ENCODE measurements at regions not wholly inside any gene's neighbourhood (a gene's known extent, or its start where the extent isn't known, plus 50 kb on each side); places are given as distances from the start of the nearest gene placed in this dataset.
"Not testable (repeated sequence)": the region's sequence is repeated elsewhere in the genome, so short reads cannot be mapped to it uniquely, and the experiment has no call there.

GRCh38 chr1:234922987-234923386 lies 205.7 kb downstream of the TOMM20 start:
- DNase-seq (ENCODE audit: low read depth in 1 of 2, low spot score in 1 of 2), result no peak

GRCh38 chr1:234921266-234922062 lies 207.2 kb downstream of the TOMM20 start:
- no peak for DNase-seq (ENCODE audit: low read depth in 1 of 2, low spot score in 1 of 2)

- no peak for DNase-seq (ENCODE audit: low read depth in 1 of 2, low spot score in 1 of 2)
Measured at GRCh38 chr1:234920843-234921140, 207.8 kb downstream of the TOMM20 start.

GRCh38 chr1:234920136-234920842 lies 208.3 kb downstream of the TOMM20 start:
- DNase-seq (ENCODE audit: low read depth in 1 of 2, low spot score in 1 of 2), result no peak

GRCh38 chr1:234918961-234919761 lies 209.5 kb downstream of the TOMM20 start:
- no peak for DNase-seq (ENCODE audit: low read depth in 1 of 2, low spot score in 1 of 2)

GRCh38 chr1:234918181-234918841 lies 210.3 kb downstream of the TOMM20 start:
- DNase-seq (ENCODE audit: low read depth in 1 of 2, low spot score in 1 of 2), result no peak

GRCh38 chr1:234917495-234918180 lies 211.0 kb downstream of the TOMM20 start:
- DNase-seq (ENCODE audit: low read depth in 1 of 2, low spot score in 1 of 2), result no peak

GRCh38 chr1:234916840-234917239 lies 211.8 kb downstream of the TOMM20 start:
- DNase-seq (ENCODE audit: low read depth in 1 of 2, low spot score in 1 of 2), result no peak

- DNase-seq (ENCODE audit: low read depth in 1 of 2, low spot score in 1 of 2), result no peak
Measured at GRCh38 chr1:234915924-234916675, 212.5 kb downstream of the TOMM20 start.

- no peak for DNase-seq (ENCODE audit: low read depth in 1 of 2, low spot score in 1 of 2)
Measured at GRCh38 chr1:234914606-234915290, 213.9 kb downstream of the TOMM20 start.

- no peak for DNase-seq (ENCODE audit: low read depth in 1 of 2, low spot score in 1 of 2)
Measured at GRCh38 chr1:234913771-234914170, 214.9 kb downstream of the TOMM20 start.

GRCh38 chr1:234913278-234913649 lies 215.4 kb downstream of the TOMM20 start:
- DNase-seq (ENCODE audit: low read depth in 1 of 2, low spot score in 1 of 2), result no peak

- DNase-seq (ENCODE audit: low read depth in 1 of 2, low spot score in 1 of 2), result no peak
Measured at GRCh38 chr1:234912548-234913277, 215.9 kb downstream of the TOMM20 start.

- DNase-seq (ENCODE audit: low read depth in 1 of 2, low spot score in 1 of 2), result peak; percentile 15 to 19
Measured at GRCh38 chr1:234911787-234912186, 216.8 kb downstream of the TOMM20 start.

GRCh38 chr1:234911136-234911535 lies 217.5 kb downstream of the TOMM20 start:
- not testable (repeated sequence) for DNase-seq (ENCODE audit: low read depth in 1 of 2, low spot score in 1 of 2)

GRCh38 chr1:234909851-234910250 lies 218.8 kb downstream of the TOMM20 start:
- DNase-seq (ENCODE audit: low read depth in 1 of 2, low spot score in 1 of 2), result no peak

GRCh38 chr1:234909307-234909810 lies 219.3 kb downstream of the TOMM20 start:
- DNase-seq (ENCODE audit: low read depth in 1 of 2, low spot score in 1 of 2), result no peak

- DNase-seq (ENCODE audit: low read depth in 1 of 2, low spot score in 1 of 2), result no peak
Measured at GRCh38 chr1:234908571-234908970, 220.1 kb downstream of the TOMM20 start.
